IPS-NIHi7 (cell line): ENCODE measurements at regions not wholly inside any gene's neighbourhood (a gene's known extent, or its start where the extent isn't known, plus 50 kb on each side); places are given as distances from the start of the nearest gene placed in this dataset.

Experiments used
- DNase-seq: peaks from one replicate; pipeline ENCODE4 v3.0.0; 2012; ENCODE audit warnings: mixed read lengths; ENCODE audit errors: extremely low spot score

- no peak for DNase-seq
Measured at GRCh38 chr20:8935878-8936277, 133.0 kb upstream of the PLCB4 start.

- no peak for DNase-seq
Measured at GRCh38 chr20:8938532-8938931, 130.4 kb upstream of the PLCB4 start.

- DNase-seq = no peak
Measured at GRCh38 chr20:8940326-8940725, 128.6 kb upstream of the PLCB4 start.

GRCh38 chr20:8943631-8944030 is 125.3 kb upstream of the PLCB4 start:
- no peak for DNase-seq

GRCh38 chr20:8946036-8946940 is 122.6 kb upstream of the PLCB4 start:
- DNase-seq = no peak

GRCh38 chr20:8948442-8949020 is 120.4 kb upstream of the PLCB4 start:
- DNase-seq = no peak

- DNase-seq = no peak
Measured at GRCh38 chr20:8951164-8951563, 117.7 kb upstream of the PLCB4 start.

GRCh38 chr20:8952721-8953120 is 116.2 kb upstream of the PLCB4 start:
- DNase-seq = no peak

GRCh38 chr20:8953300-8953699 is 115.6 kb upstream of the PLCB4 start:
- DNase-seq = peak; percentile 60

- no peak for DNase-seq
Measured at GRCh38 chr20:8960241-8960640, 108.6 kb upstream of the PLCB4 start.

GRCh38 chr20:8963330-8963729 is 105.6 kb upstream of the PLCB4 start:
- no peak for DNase-seq

- DNase-seq = no peak
Measured at GRCh38 chr20:8964959-8965562, 103.8 kb upstream of the PLCB4 start.

- DNase-seq = no peak
Measured at GRCh38 chr20:8967641-8968245, 101.1 kb upstream of the PLCB4 start.

GRCh38 chr20:8969146-8969583 is 99.7 kb upstream of the PLCB4 start:
- DNase-seq = no peak

GRCh38 chr20:8971669-8972316 is 97.1 kb upstream of the PLCB4 start:
- DNase-seq = no peak

GRCh38 chr20:8972963-8973705 is 95.8 kb upstream of the PLCB4 start:
- DNase-seq = no peak

GRCh38 chr20:8974009-8974708 is 94.7 kb upstream of the PLCB4 start:
- no peak for DNase-seq

GRCh38 chr20:8981482-8981881 is 87.4 kb upstream of the PLCB4 start:
- DNase-seq = no peak

GRCh38 chr20:8983478-8984345 is 85.2 kb upstream of the PLCB4 start:
- DNase-seq = no peak

GRCh38 chr20:8986631-8987030 is 82.3 kb upstream of the PLCB4 start:
- DNase-seq = no peak
